ENCODE measurements at regions not wholly inside any gene's neighbourhood (a gene's known extent, or its start where the extent isn't known, plus 50 kb on each side); places are given as distances from the start of the nearest gene placed in this dataset.

DNA sequence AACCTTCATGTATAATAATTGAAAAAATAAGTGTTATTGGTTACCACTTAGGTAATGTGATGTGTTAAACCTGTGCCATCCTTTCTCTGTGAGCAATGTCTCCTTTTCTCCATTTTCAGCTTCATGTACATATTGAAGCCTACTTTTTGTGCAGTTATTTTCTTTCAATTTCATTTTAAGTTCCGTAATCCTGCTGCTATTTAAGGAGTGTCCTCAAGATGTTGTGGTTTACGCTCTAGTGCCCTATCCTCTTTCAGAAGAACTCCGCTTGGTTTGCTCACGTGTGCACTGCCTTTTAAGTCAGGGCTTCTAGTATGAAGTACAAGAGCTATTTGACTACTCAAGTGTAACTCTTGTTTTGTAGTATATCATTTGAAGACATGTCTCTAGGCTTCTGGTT is 2253.2 kb upstream of the TENM3 start:
- ATAC-seq (ENCODE audit: insufficient read depth, low FRiP score) (peak; percentile 58), DNase-seq (peak in 1 of 3 donors; percentile 12)
- no peaks in the 10 kb centered on the region for H3K9me3 ChIP-seq (ENCODE audit: control insufficient read depth in 4 of 4, insufficient read depth in 3 of 4, low read length in 3 of 4)
- H3K27me3 ChIP-seq (ENCODE audit: control insufficient read depth in 3 of 3, insufficient read depth in 3 of 3, low read length in 2 of 3), result no peaks in the 10 kb centered on the region
- TF ChIP-seq CTCF (IDR thresholded peaks at IDR 0.05; ENCODE audit: control extremely low read depth, extremely low read depth), result no peak
- H3K27ac ChIP-seq (ENCODE audit: low read depth in 1 of 2, low read length in 1 of 2), result no peak overlapping the region
- H3K36me3 ChIP-seq (ENCODE audit: control insufficient read depth in 4 of 4, insufficient read depth in 4 of 4, low read length in 4 of 4), result no peaks in the 10 kb centered on the region
- H3K4me1 ChIP-seq (ENCODE audit: control insufficient read depth in 5 of 5, insufficient read depth in 5 of 5, low read length in 5 of 5), result no peaks in the 10 kb centered on the region
- no peak overlapping the region for H3K9ac ChIP-seq (ENCODE audit: insufficient read depth in 1 of 2, low read length in 2 of 2)
- no peak overlapping the region for H3K4me3 ChIP-seq
- WGBS, 2 donors, result 49 to 64% methylated on average over 4 of the region's 4 CpGs

DNA sequence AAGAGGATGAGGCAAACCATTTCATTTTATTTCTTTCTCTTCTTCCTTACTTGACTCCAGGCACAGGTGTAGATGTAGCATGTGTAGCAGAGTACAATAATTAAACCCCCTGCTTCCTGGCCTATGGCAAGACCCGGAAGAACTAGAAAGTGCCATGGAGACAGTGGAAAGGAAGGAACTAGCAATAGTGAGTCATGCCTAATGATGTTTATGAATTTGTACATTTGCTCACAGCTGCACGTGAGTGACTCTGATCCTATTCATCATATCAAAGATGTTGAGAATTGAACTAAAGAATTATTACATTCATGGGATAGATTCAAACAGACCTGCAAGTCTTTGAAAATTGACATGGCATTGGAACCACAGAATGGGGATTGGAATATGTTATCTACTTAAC is 2233.9 kb upstream of the TENM3 start:
- ATAC-seq (ENCODE audit: insufficient read depth, low FRiP score) (no peak), DNase-seq (no peak)
- Histone ChIP-seq H3K4me3 (no peak overlapping the region), H3K4me1 (ENCODE audit: control insufficient read depth in 5 of 5, insufficient read depth in 5 of 5, low read length in 5 of 5) (no peaks in the 10 kb centered on the region), H3K9me3 (ENCODE audit: control insufficient read depth in 4 of 4, insufficient read depth in 3 of 4, low read length in 3 of 4) (no peaks in the 10 kb centered on the region), H3K27ac (ENCODE audit: low read depth in 1 of 2, low read length in 1 of 2) (no peak overlapping the region), H3K36me3 (ENCODE audit: control insufficient read depth in 4 of 4, insufficient read depth in 4 of 4, low read length in 4 of 4) (no peaks in the 10 kb centered on the region), H3K27me3 (ENCODE audit: control insufficient read depth in 3 of 3, insufficient read depth in 3 of 3, low read length in 2 of 3) (no peaks in the 10 kb centered on the region), H3K9ac (ENCODE audit: insufficient read depth in 1 of 2, low read length in 2 of 2) (no peak overlapping the region)
- no peak for TF ChIP-seq CTCF (IDR thresholded peaks at IDR 0.05; ENCODE audit: control extremely low read depth, extremely low read depth)
- WGBS, 2 donors, result 72 to 76% methylated on average over 2 of the region's 2 CpGs

GRCh38 chr4:180028682-180029081 is 2214.5 kb upstream of the TENM3 start:
- peak; percentile 34 to 53 (median 36) for DNase-seq
- Histone ChIP-seq H3K27me3 (ENCODE audit: control insufficient read depth in 3 of 3, insufficient read depth in 3 of 3, low read length in 2 of 3) (no peaks in the 10 kb centered on the region), H3K9ac (ENCODE audit: insufficient read depth in 1 of 2, low read length in 2 of 2) (no peak overlapping the region), H3K36me3 (ENCODE audit: control insufficient read depth in 4 of 4, insufficient read depth in 4 of 4, low read length in 4 of 4) (no peaks in the 10 kb centered on the region), H3K9me3 (ENCODE audit: control insufficient read depth in 4 of 4, insufficient read depth in 3 of 4, low read length in 3 of 4) (no peaks in the 10 kb centered on the region), H3K4me3 (no peak overlapping the region), H3K4me1 (ENCODE audit: control insufficient read depth in 5 of 5, insufficient read depth in 5 of 5, low read length in 5 of 5) (no peaks in the 10 kb centered on the region), H3K27ac (ENCODE audit: low read depth in 1 of 2, low read length in 1 of 2) (no peak overlapping the region)
- no peak for TF ChIP-seq CTCF (IDR thresholded peaks at IDR 0.05; ENCODE audit: control extremely low read depth, extremely low read depth)
- ATAC-seq (ENCODE audit: insufficient read depth, low FRiP score), result no peak
- 53 to 61% methylated on average over 8 of the region's 8 CpGs for WGBS, 2 donors

- WGBS, 2 donors, result 74 to 87% methylated on average over 1 of the region's 1 CpG
- Histone ChIP-seq H3K9me3 (ENCODE audit: control insufficient read depth in 4 of 4, insufficient read depth in 3 of 4, low read length in 3 of 4) (no peaks in the 10 kb centered on the region), H3K4me3 (no peak overlapping the region), H3K36me3 (ENCODE audit: control insufficient read depth in 4 of 4, insufficient read depth in 4 of 4, low read length in 4 of 4) (no peaks in the 10 kb centered on the region), H3K27me3 (ENCODE audit: control insufficient read depth in 3 of 3, insufficient read depth in 3 of 3, low read length in 2 of 3) (no peaks in the 10 kb centered on the region), H3K27ac (ENCODE audit: low read depth in 1 of 2, low read length in 1 of 2) (no peak overlapping the region), H3K9ac (ENCODE audit: insufficient read depth in 1 of 2, low read length in 2 of 2) (no peak overlapping the region), H3K4me1 (ENCODE audit: control insufficient read depth in 5 of 5, insufficient read depth in 5 of 5, low read length in 5 of 5) (no peaks in the 10 kb centered on the region)
- no peak for TF ChIP-seq CTCF (IDR thresholded peaks at IDR 0.05; ENCODE audit: control extremely low read depth, extremely low read depth)
- no peak for DNase-seq
- ATAC-seq (ENCODE audit: insufficient read depth, low FRiP score), result no peak
These were observed 2211.9 kb upstream of the TENM3 start for GRCh38 chr4:180031330-180031729.
